ENCODE measurements at regions not wholly inside any gene's neighbourhood (a gene's known extent, or its start where the extent isn't known, plus 50 kb on each side); places are given as distances from the start of the nearest gene placed in this dataset.

DNA sequence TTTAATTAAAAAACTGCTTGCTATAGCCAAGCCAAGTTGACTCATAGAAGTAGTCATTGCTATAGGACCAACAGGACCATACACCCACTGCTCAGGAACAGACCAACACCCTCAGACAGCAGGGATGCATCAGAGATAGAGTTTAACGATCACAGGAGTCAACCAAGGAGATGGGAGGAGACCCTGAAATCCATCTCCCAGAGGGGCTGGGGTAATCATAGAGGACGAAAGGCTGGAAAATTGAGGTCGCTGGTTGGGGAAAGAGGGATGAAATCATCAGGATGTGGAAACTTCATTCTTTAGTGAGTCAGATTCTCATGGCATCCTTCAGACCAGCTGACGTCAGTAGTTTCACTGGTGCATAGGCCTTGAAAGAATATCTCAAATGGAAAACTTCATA is 160.4 kb upstream of the GPC6 start:
- TF ChIP-seq CTCF (IDR thresholded peaks at IDR 0.05; ENCODE audit: insufficient read depth, missing control alignments) = no peak
- FAIRE-seq (no peak), DNase-seq (ENCODE audit: insufficient read length, low spot score) (no peak)

GRCh38 chr13:93079294-93079693 is 147.3 kb upstream of the GPC6 start:
- no peak for TF ChIP-seq CTCF (IDR thresholded peaks at IDR 0.05; ENCODE audit: insufficient read depth, missing control alignments)
- no peak for DNase-seq (ENCODE audit: insufficient read length, low spot score)
- FAIRE-seq = no peak

DNA sequence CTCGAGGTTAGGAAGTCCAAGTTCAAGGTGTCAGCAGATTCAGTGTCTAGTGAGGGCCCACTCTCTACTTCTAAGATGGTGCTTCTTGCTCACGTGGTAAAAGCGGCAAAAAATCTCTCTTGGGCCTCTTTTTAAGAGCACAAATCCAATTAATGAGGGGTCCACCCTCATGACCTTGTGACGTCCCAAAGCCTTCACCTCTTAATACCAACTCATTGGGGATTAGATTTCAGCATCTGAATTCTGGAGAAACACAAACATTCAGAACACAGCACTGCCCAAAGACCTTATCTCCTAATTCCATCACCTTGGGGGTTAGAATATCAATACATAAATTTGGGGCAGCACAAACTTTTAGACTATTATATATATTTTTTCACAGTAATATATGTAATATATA is 146.4 kb upstream of the GPC6 start:
- no peak for DNase-seq (ENCODE audit: insufficient read length, low spot score)
- TF ChIP-seq CTCF (IDR thresholded peaks at IDR 0.05; ENCODE audit: insufficient read depth, missing control alignments) = no peak
- no peak for FAIRE-seq

DNA sequence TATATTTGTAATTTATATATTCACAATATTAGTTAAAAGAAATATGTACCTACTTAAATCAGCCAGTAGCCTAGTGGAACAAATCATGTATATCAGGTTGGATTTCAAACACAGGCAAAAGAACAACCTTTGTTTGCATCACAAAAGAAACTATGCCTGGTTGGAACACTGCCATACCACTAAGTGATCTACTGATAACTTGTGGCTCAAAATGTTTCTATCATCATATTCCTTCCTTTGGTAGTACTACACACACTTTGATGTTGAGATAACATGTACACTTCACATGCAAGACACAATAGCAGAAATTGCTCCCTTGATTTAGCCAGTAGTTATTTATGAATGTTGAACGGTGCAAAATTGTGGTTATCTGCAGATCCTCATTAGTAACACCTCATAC is 146.0 kb upstream of the GPC6 start:
- DNase-seq (ENCODE audit: insufficient read length, low spot score) (no peak), FAIRE-seq (peak; percentile 51)

GRCh38 chr13:93086329-93086728 is 140.3 kb upstream of the GPC6 start:
- no peak for FAIRE-seq
- DNase-seq (ENCODE audit: insufficient read length, low spot score) = no peak
- TF ChIP-seq CTCF (IDR thresholded peaks at IDR 0.05; ENCODE audit: insufficient read depth, missing control alignments) = no peak

More for the DNA sequence above, 146.0 kb upstream of the GPC6 start:
- TF ChIP-seq CTCF (IDR thresholded peaks at IDR 0.05; ENCODE audit: insufficient read depth, missing control alignments) = no peak

DNA sequence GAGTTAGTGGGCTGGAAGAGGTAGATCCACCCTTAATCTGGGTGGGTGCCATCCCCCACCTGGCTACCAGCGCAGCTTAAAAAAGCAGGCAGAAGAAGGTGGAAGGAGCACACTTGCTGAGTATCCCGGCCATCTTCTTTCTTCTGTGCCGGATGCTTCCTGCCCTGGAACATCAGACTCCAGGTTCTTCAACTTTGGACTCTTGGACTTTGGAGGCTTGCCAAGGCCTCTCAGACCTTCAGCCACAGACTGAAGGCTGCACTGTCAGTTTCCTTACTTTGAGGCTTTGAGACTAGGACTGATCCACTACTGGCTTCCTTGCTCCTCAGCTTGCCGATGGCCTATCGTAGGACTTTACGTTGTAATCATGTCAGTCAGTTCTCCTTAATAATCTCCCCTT is 127.6 kb upstream of the GPC6 start:
- DNase-seq (ENCODE audit: insufficient read length, low spot score) (no peak), FAIRE-seq (no peak)
- TF ChIP-seq CTCF (IDR thresholded peaks at IDR 0.05; ENCODE audit: insufficient read depth, missing control alignments) = no peak

- DNase-seq (ENCODE audit: insufficient read length, low spot score) (no peak), FAIRE-seq (no peak)
- TF ChIP-seq CTCF (IDR thresholded peaks at IDR 0.05; ENCODE audit: insufficient read depth, missing control alignments) = no peak
Measured at GRCh38 chr13:93101226-93101734, 125.3 kb upstream of the GPC6 start.
